Kidney epithelial cell (primary cell): ENCODE measurements at regions not wholly inside any gene's neighbourhood (a gene's known extent, or its start where the extent isn't known, plus 50 kb on each side); places are given as distances from the start of the nearest gene placed in this dataset.

Source experiments
- DNase-seq: peaks from one replicate; pipeline ENCODE4 v3.0.0-alpha.2; 2010; ENCODE audit warnings: low read depth
- H3K27me3 ChIP-seq: 2 replicates; pipeline ENCODE4 v1.6.0; 2011; ENCODE audit warnings: low read length; ENCODE audit not compliant: control insufficient read depth, insufficient read depth
- H3K36me3 ChIP-seq: 2 replicates; pipeline ENCODE4 v1.5.1; 2011; ENCODE audit warnings: low read length; ENCODE audit not compliant: control insufficient read depth, insufficient read depth
- H3K4me3 ChIP-seq: 2 replicates; pipeline ENCODE4 v1.5.1; 2011; ENCODE audit warnings: low read depth, mild to moderate bottlenecking, control low read depth, low read length
- CTCF ChIP-seq: IDR thresholded peaks from 2 replicates; pipeline ENCODE4 v1.5.1; 2011; ENCODE audit warnings: mild to moderate bottlenecking, moderate library complexity, low read length, control low read depth, inconsistent platforms; ENCODE audit not compliant: insufficient read depth, poor library complexity, severe bottlenecking

GRCh38 chr12:11946161-11946560, 124.6 kb upstream of the BCL2L14 start:
- no peak for DNase-seq
- Histone ChIP-seq H3K36me3 (no peaks in the 10 kb centered on the region), H3K27me3 (no peaks in the 10 kb centered on the region), H3K4me3 (no peak overlapping the region)
- TF ChIP-seq CTCF, result no peak

- Histone ChIP-seq H3K36me3 (no peaks in the 10 kb centered on the region), H3K4me3 (no peak overlapping the region), H3K27me3 (no peaks in the 10 kb centered on the region)
- DNase-seq, result no peak
- TF ChIP-seq CTCF, result no peak
These were observed 123.5 kb upstream of the BCL2L14 start for GRCh38 chr12:11947213-11947612.

- H3K4me3 ChIP-seq, result no peak overlapping the region
- H3K27me3 ChIP-seq, result no peaks in the 10 kb centered on the region
- no peaks in the 10 kb centered on the region for H3K36me3 ChIP-seq
- TF ChIP-seq CTCF, result no peak
- DNase-seq, result no peak
These were observed 120.9 kb upstream of the BCL2L14 start for GRCh38 chr12:11949738-11950411.

GRCh38 chr12:11951209-11951608, 119.5 kb upstream of the BCL2L14 start:
- TF ChIP-seq CTCF, result no peak
- Histone ChIP-seq H3K4me3 (no peak overlapping the region), H3K27me3 (no peaks in the 10 kb centered on the region), H3K36me3 (no peaks in the 10 kb centered on the region)
- no peak for DNase-seq

GRCh38 chr12:11953523-11953922, 117.2 kb upstream of the BCL2L14 start:
- Histone ChIP-seq H3K27me3 (no peaks in the 10 kb centered on the region), H3K4me3 (no peak overlapping the region), H3K36me3 (no peaks in the 10 kb centered on the region)
- TF ChIP-seq CTCF, result no peak
- DNase-seq, result no peak

- no peak for TF ChIP-seq CTCF
- no peaks in the 10 kb centered on the region for H3K27me3 ChIP-seq
- no peak for DNase-seq
These were observed 116.6 kb upstream of the BCL2L14 start for GRCh38 chr12:11954181-11954580.

More at GRCh38 chr12:11954181-11954580, 116.6 kb upstream of the BCL2L14 start:
- Histone ChIP-seq H3K4me3 (no peak overlapping the region), H3K36me3 (no peaks in the 10 kb centered on the region)
